A673 (cell line): ENCODE measurements at regions not wholly inside any gene's neighbourhood (a gene's known extent, or its start where the extent isn't known, plus 50 kb on each side); places are given as distances from the start of the nearest gene placed in this dataset.

Experiments
- BruUV-seq: library from RNA; stranded (reverse); fragments of 400-500 nt; replicated peaks from 2 replicates; lab custom pipeline; 2021; lab: Mats Ljungman, UMichigan
- CTCF ChIA-PET: fragments of 300-600 bp; sonication (Branson Sonifier 250); formaldehyde crosslinking; loops from one replicate; lab custom pipeline; 2022; ENCODE audit warnings: antibody characterized with exemption; lab: Charles Lee
- POLR2A ChIA-PET: fragments of 300-600 bp; sonication (Branson Sonifier 250); formaldehyde crosslinking; loops from one replicate; lab custom pipeline; 2022; ENCODE audit warnings: antibody characterized with exemption; ENCODE audit not compliant: low non-redundant PET; lab: Charles Lee
- DNase-seq: peaks from one replicate; pipeline ENCODE4 v3.0.0-alpha.2; 2015; ENCODE audit warnings: low spot score
- H3K27ac ChIP-seq: fragments of 200-600 bp; sonication (generic); 2 replicates; pipeline ENCODE4 v1.5.1; 2016; ENCODE audit warnings: mixed run types, low read depth, mild to moderate bottlenecking, mixed read lengths, antibody characterized with exemption, low read length; ENCODE audit not compliant: poor library complexity, severe bottlenecking
- H3K27me3 ChIP-seq: fragments of 200-600 bp; sonication (generic); replicated peaks from 2 replicates; pipeline ENCODE4 v1.6.1; 2017; ENCODE audit warnings: mixed run types, low read depth, mild to moderate bottlenecking, mixed read lengths, antibody characterized with exemption, low read length; ENCODE audit not compliant: insufficient read depth, poor library complexity
- H3K36me3 ChIP-seq: fragments of 200-600 bp; sonication (generic); 2 replicates; pipeline ENCODE4 v1.6.1; 2016; ENCODE audit warnings: mixed run types, mild to moderate bottlenecking, mixed read lengths, antibody characterized with exemption, low read length; ENCODE audit not compliant: insufficient read depth, poor library complexity, severe bottlenecking
- H3K4me1 ChIP-seq: fragments of 200-600 bp; sonication (generic); 2 replicates; pipeline ENCODE4 v1.6.1; 2017; ENCODE audit warnings: mixed run types, mild to moderate bottlenecking, mixed read lengths, antibody characterized with exemption, low read length; ENCODE audit not compliant: insufficient read depth, poor library complexity, severe bottlenecking
- H3K4me3 ChIP-seq: fragments of 200-600 bp; sonication (generic); 2 replicates; pipeline ENCODE4 v1.5.1; 2016; ENCODE audit warnings: low read depth, mixed run types, mild to moderate bottlenecking, mixed read lengths, low read length; ENCODE audit not compliant: poor library complexity, severe bottlenecking
- H3K9me3 ChIP-seq: fragments of 200-600 bp; sonication (generic); 2 replicates; pipeline ENCODE4 v1.6.1; 2016; ENCODE audit warnings: mixed run types, low read depth, mild to moderate bottlenecking, mixed read lengths, antibody characterized with exemption, low read length; ENCODE audit not compliant: poor library complexity, severe bottlenecking
- CTCF ChIP-seq: fragments of 300-800, 200-600 bp; sonication (generic); conservative IDR thresholded peaks from 2 replicates; pipeline ENCODE4 v1.5.1; 2017; ENCODE audit warnings: low read depth, mild to moderate bottlenecking, antibody characterized with exemption, low read length, moderate library complexity, mixed read lengths
- EZH2 ChIP-seq: fragments of 200-600 bp; sonication (generic); IDR thresholded peaks from 2 replicates; pipeline ENCODE4 v1.6.1; 2017; ENCODE audit warnings: borderline replicate concordance, low read depth, mild to moderate bottlenecking, mixed read lengths, antibody characterized with exemption, low read length; ENCODE audit not compliant: poor library complexity, severe bottlenecking
- intact Hi-C: fragments of 100-400 bp; cut with micrococcal nuclease; formaldehyde crosslinking; loops from one replicate; pipeline ENCODE4 v1.10.0; 2022; ENCODE audit not compliant: unreplicated experiment

GRCh38 chr10:111347386-111348013 is 270.7 kb downstream of the ADRA2A start:
- BruUV-seq: no TSS peak
- ChIA-PET POLR2A (no interaction called here), CTCF (no interaction called here)
- no peak for TF ChIP-seq CTCF
- TF ChIP-seq EZH2: no peak
- H3K27ac ChIP-seq: no peak overlapping the region
- peaks cover 36% of the 10 kb centered on the region for H3K27me3 ChIP-seq
- no peaks in the 10 kb centered on the region for H3K4me1 ChIP-seq
- no peaks in the 10 kb centered on the region for H3K9me3 ChIP-seq
- no peaks in the 10 kb centered on the region for H3K36me3 ChIP-seq
- DNase-seq: no peak
- no peak overlapping the region for H3K4me3 ChIP-seq
- intact Hi-C loops: no loop called here

- TF ChIP-seq CTCF (no peak), EZH2 (no peak)
- no TSS peak for BruUV-seq
- peaks cover 42% of the 10 kb centered on the region for H3K27me3 ChIP-seq
- no peaks in the 10 kb centered on the region for H3K4me1 ChIP-seq
- intact Hi-C loops: no loop called here
- no peaks in the 10 kb centered on the region for H3K36me3 ChIP-seq
- no peaks in the 10 kb centered on the region for H3K9me3 ChIP-seq
- CTCF ChIA-PET: no interaction called here
- H3K27ac ChIP-seq: no peak overlapping the region
- no peak for DNase-seq
- POLR2A ChIA-PET: no interaction called here
- no peak overlapping the region for H3K4me3 ChIP-seq
Measured at GRCh38 chr10:111348076-111348475, 271.2 kb downstream of the ADRA2A start.

- no peak for DNase-seq
- no TSS peak for BruUV-seq
- Histone ChIP-seq H3K4me3 (no peak overlapping the region), H3K27ac (no peak overlapping the region), H3K36me3 (no peaks in the 10 kb centered on the region), H3K9me3 (no peaks in the 10 kb centered on the region), H3K4me1 (no peaks in the 10 kb centered on the region), H3K27me3 (peaks cover 29% of the 10 kb centered on the region)
- TF ChIP-seq CTCF (no peak), EZH2 (no peak)
- ChIA-PET CTCF (no interaction called here), POLR2A (no interaction called here)
- intact Hi-C loops: no loop called here
Measured at GRCh38 chr10:111354859-111355258, 278.0 kb downstream of the ADRA2A start.
